Gastrocnemius medialis (tissue), 4 donors: ENCODE measurements at regions not wholly inside any gene's neighbourhood (a gene's known extent, or its start where the extent isn't known, plus 50 kb on each side); places are given as distances from the start of the nearest gene placed in this dataset.

Experiments
- ATAC-seq, 2 donors: fragments of 150-250 bp; one replicate each; pipeline ENCODE4 v1.9.1; 2016
- DNase-seq, 2 donors: peaks; one replicate each; pipeline ENCODE4 v3.0.0-alpha.2; 2019
- H3K27ac ChIP-seq, 4 donors: fragments of 200-600 bp; sonication (generic); 1 replicate in 1 of 4; 2 replicates in 3 of 4; pipeline ENCODE4 v1.5.1; 2016 to 2018; ENCODE audit warnings: mild to moderate bottlenecking in 2 of 4, moderate library complexity in 1 of 4
- H3K27me3 ChIP-seq, 3 donors: fragments of 200-600 bp; sonication (generic) in 2 of 3; 1 replicate in 1 of 3; 2 replicates in 2 of 3; pipeline versions ENCODE4 v1.5.1 to v1.6.0; 2016 to 2019; ENCODE audit warnings: mild to moderate bottlenecking in 1 of 3, moderate library complexity in 1 of 3
- H3K36me3 ChIP-seq, 2 donors: fragments of 200-600 bp; sonication (generic) in 1 of 2; one replicate each; pipeline ENCODE4 v1.5.1; 2017 to 2018
- H3K4me1 ChIP-seq, 2 donors: fragments of 200-600 bp; sonication (generic) in 1 of 2; one replicate each; pipeline ENCODE4 v1.5.1; 2016 to 2017; ENCODE audit warnings: mild to moderate bottlenecking in 2 of 2
- H3K4me3 ChIP-seq, 4 donors: fragments of 200-600 bp; sonication (generic) in 3 of 4; 1 replicate in 1 of 4; 2 replicates in 3 of 4; pipeline ENCODE4 v1.5.1; 2016 to 2019; ENCODE audit warnings: mild to moderate bottlenecking in 2 of 4
- H3K9me3 ChIP-seq, 3 donors: fragments of 200-600 bp; sonication (generic) in 2 of 3; 1 replicate in 1 of 3; 2 replicates in 2 of 3; pipeline ENCODE4 v1.5.1; 2016 to 2019
- CTCF ChIP-seq, 5 experiments: fragments of 450-650 bp in 3 of 5; fragments of 200-600 bp in 2 of 5; sonication (generic) in 2 of 5; IDR thresholded peaks in 4 of 5; conservative IDR thresholded peaks in 1 of 5; 1 replicate in 4 of 5; 2 replicates in 1 of 5; pipeline ENCODE4 v1.5.1; 2016 to 2019; ENCODE audit warnings: antibody characterized with exemption in 5 of 5, mild to moderate bottlenecking in 3 of 5, moderate library complexity in 3 of 5
- POLR2A ChIP-seq, 2 donors: fragments of 450-650 bp; IDR thresholded peaks; one replicate each; pipeline ENCODE4 v1.6.1; 2017; ENCODE audit warnings: antibody characterized with exemption in 2 of 2, mild to moderate bottlenecking in 2 of 2, moderate library complexity in 2 of 2
- in situ Hi-C, 4 donors: fragments of 200-750 bp; cut with MboI; loops; one replicate each; pipeline versions ENCODE4 v1.15.0 to v1.8.0; 2017; ENCODE audit warnings: low sequenced_read_pairs in 4 of 4
- intact Hi-C: fragments of 100-400 bp; cut with DNase I; formaldehyde crosslinking; loops from one replicate; pipeline ENCODE4 v1.15.1; 2023; ENCODE audit warnings: low total_unique reads

- Histone ChIP-seq H3K27ac (no peak overlapping the region), H3K9me3 (no peaks in the 10 kb centered on the region), H3K4me3 (no peak overlapping the region), H3K4me1 (no peaks in the 10 kb centered on the region), H3K27me3 (no peaks in the 10 kb centered on the region), H3K36me3 (no peaks in the 10 kb centered on the region)
- ATAC-seq (no peak), DNase-seq (no peak)
- intact Hi-C loops (no loop called here), in situ Hi-C loops (loop anchor here in 2 of 4 donors (25.0 kb wide), 1 partner anchor 445 kb away; no protein-coding TSS in a partner anchor)
- TF ChIP-seq POLR2A (IDR thresholded peaks at IDR 0.05) = no peak
- no peak for TF ChIP-seq CTCF (IDR thresholded peaks at IDR 0.05 in 4 of 5, conservative IDR thresholded peaks at IDR 0.05 in 1 of 5)
Observed at GRCh38 chr17:77507111-77507885, 366.5 kb downstream of the SEC14L1 start.

- no peak for TF ChIP-seq POLR2A (IDR thresholded peaks at IDR 0.05)
- no peak for TF ChIP-seq CTCF (IDR thresholded peaks at IDR 0.05 in 4 of 5, conservative IDR thresholded peaks at IDR 0.05 in 1 of 5)
- in situ Hi-C loops (loop anchor here in 2 of 4 donors (25.0 kb wide), 1 partner anchor 446 kb away; no protein-coding TSS in a partner anchor), intact Hi-C loops (no loop called here)
- H3K27me3 ChIP-seq = no peaks in the 10 kb centered on the region
- no peaks in the 10 kb centered on the region for H3K9me3 ChIP-seq
- no peak overlapping the region for H3K4me3 ChIP-seq
- no peaks in the 10 kb centered on the region for H3K36me3 ChIP-seq
- H3K4me1 ChIP-seq = no peaks in the 10 kb centered on the region
- ATAC-seq (no peak), DNase-seq (no peak)
- H3K27ac ChIP-seq = no peak overlapping the region
Observed at GRCh38 chr17:77508047-77508715, 367.4 kb downstream of the SEC14L1 start.

GRCh38 chr17:77509089-77509488 is 368.3 kb downstream of the SEC14L1 start:
- H3K4me3 ChIP-seq = no peak overlapping the region
- no peak for ATAC-seq
- no peak for DNase-seq
- H3K27ac ChIP-seq = no peak overlapping the region
- H3K27me3 ChIP-seq = no peaks in the 10 kb centered on the region
- no peak for TF ChIP-seq POLR2A (IDR thresholded peaks at IDR 0.05)
- TF ChIP-seq CTCF (IDR thresholded peaks at IDR 0.05 in 4 of 5, conservative IDR thresholded peaks at IDR 0.05 in 1 of 5) = no peak
- no peaks in the 10 kb centered on the region for H3K9me3 ChIP-seq
- intact Hi-C loops = no loop called here
- no peaks in the 10 kb centered on the region for H3K4me1 ChIP-seq
- H3K36me3 ChIP-seq = no peaks in the 10 kb centered on the region
- in situ Hi-C loops = loop anchor here in 2 of 4 donors (25.0 kb wide), 1 partner anchor 447 kb away; no protein-coding TSS in a partner anchor

GRCh38 chr17:77509599-77509998 is 368.8 kb downstream of the SEC14L1 start:
- Histone ChIP-seq H3K9me3 (no peaks in the 10 kb centered on the region), H3K4me3 (no peak overlapping the region), H3K27ac (no peak overlapping the region), H3K4me1 (no peaks in the 10 kb centered on the region), H3K27me3 (no peaks in the 10 kb centered on the region), H3K36me3 (no peaks in the 10 kb centered on the region)
- no peak for ATAC-seq
- DNase-seq = no peak
- in situ Hi-C loops (loop anchor here in 2 of 4 donors (25.0 kb wide), 1 partner anchor 447 kb away; no protein-coding TSS in a partner anchor), intact Hi-C loops (no loop called here)
- no peak for TF ChIP-seq POLR2A (IDR thresholded peaks at IDR 0.05)
- no peak for TF ChIP-seq CTCF (IDR thresholded peaks at IDR 0.05 in 4 of 5, conservative IDR thresholded peaks at IDR 0.05 in 1 of 5)
